NCI-H2171 (cell line): ENCODE measurements at regions not wholly inside any gene's neighbourhood (a gene's known extent, or its start where the extent isn't known, plus 50 kb on each side); places are given as distances from the start of the nearest gene placed in this dataset.
"Not testable (repeated sequence)": the region's sequence is repeated elsewhere in the genome, so short reads cannot be mapped to it uniquely, and the experiment has no call there.

Experiments used
- DNase-seq: peaks from one replicate; lab custom pipeline; 2025; lab: John Stamatoyannopoulos, UW

- no peak for DNase-seq
Measured at GRCh38 chr4:170414961-170415360, 325.2 kb upstream of the AADAT start.

- no peak for DNase-seq
Measured at GRCh38 chr4:170414360-170414759, 324.6 kb upstream of the AADAT start.

DNA sequence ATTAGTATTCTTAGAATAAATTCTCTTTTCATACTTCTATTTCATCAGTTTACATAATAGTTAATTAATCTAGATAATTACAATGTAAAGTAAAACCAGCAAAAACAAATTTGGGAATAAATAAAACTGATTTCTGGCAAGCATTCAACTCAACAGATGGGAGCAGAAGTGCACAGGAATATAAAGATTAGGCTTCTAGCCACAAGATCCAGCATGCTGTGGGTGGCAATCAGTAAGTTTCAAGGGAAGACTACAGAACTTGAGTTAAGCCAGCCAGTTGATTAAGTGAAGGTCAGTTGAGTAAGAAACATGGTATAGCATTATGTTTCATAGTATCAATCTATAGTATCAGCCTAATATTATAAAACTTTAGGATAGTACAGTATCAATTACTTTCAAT is 324.2 kb upstream of the AADAT start:
- DNase-seq = no peak

GRCh38 chr4:170400361-170400760 is 310.6 kb upstream of the AADAT start:
- DNase-seq = no peak

- no peak for DNase-seq
Measured at GRCh38 chr4:170399581-170400293, 310.0 kb upstream of the AADAT start.

- no peak for DNase-seq
Measured at GRCh38 chr4:170398218-170398617, 308.5 kb upstream of the AADAT start.

DNA sequence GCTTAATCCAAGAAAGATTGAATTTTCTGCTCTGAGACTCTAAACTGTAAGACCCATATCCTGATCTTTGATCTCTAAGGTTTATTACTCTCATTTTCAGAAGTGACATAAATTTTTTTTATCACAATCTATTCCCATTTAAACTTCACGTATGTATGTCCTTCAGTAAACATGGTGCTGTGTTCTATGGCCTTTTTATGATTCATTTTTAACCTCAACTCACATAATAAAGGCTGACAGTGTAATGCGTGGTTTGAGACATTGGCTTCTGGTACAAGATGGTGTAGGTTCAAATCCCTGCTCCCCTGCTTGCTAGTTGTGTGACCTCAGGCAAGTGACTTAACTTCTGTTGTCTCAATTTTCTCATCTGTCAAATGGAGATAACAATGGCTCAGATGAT is 306.0 kb upstream of the AADAT start:
- DNase-seq = no peak

DNA sequence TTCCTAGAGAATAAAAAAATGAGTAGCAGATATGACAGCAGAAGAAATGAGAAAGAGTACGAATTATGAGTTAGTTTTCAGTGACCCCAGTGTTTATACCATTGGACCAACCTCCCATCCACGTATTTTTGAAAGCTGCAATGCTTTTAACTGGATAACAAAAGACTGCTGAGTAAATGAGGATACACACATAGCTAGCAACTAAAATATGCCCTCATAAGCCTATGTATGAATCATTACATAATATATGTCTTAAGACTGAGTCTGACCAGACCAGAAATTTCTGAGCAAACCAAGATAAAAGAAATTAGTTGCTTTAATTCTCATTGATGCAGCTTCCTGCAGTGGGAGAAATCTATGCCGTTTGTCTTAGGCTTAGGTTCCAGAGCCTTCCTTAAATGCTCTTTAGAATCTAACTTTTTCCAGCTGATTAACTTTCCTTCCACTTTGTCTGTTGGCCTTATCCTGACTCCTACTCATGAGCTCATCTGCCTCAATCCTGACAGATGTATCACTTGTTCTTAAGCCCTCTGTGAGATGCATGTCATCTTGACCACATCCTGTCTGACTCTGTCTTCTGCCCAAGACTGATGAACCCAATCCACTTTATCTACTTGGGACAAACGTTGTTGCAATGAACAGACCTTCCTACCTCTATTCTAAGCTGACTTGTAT is 301.4 kb upstream of the AADAT start:
- no peak for DNase-seq

GRCh38 chr4:170389411-170389810 is 299.7 kb upstream of the AADAT start:
- no peak for DNase-seq

- no peak for DNase-seq
Measured at GRCh38 chr4:170388255-170388654, 298.5 kb upstream of the AADAT start.

DNA sequence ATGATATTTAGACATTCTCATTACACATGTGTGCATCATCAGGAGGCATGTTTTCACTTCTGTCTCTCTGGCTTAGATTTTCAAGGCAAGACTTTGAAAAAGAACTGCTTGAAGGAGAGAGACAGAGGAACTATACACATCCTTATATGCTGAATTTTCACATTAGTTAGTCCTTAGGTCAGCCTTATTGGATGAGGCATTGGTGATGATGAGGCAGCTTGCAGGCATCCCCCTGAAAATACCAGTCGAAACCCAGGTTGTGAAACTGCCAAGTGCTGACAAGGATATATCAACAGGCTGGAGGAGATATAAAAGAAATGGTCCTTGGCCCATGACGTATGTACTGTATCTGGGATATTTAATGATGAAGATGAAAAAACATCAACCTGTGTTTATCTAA is 297.2 kb upstream of the AADAT start:
- DNase-seq = no peak

- no peak for DNase-seq
Measured at GRCh38 chr4:170386511-170386910, 296.8 kb upstream of the AADAT start.

GRCh38 chr4:170374770-170375169 is 285.0 kb upstream of the AADAT start:
- no peak for DNase-seq

GRCh38 chr4:170348945-170349344 is 259.2 kb upstream of the AADAT start:
- no peak for DNase-seq

DNA sequence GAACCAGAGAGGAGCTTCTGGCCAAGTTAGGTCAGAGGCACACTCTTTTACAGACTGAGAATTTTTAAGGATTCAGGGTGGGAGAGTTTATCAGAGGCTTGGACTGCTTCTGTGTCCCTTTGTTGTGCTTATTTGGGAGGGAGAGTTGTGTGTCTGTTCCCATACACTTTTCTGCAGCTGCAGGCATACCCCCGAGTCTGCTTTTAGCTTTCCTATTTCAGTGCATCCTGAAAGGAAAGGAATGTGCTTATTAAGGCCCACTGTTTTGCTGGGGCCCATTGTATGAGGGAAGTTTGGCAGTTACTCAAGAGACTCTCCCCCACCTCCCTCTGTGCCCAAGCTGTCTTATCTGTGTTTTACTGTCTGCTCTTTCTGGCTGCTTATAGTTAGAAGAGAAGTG is 257.4 kb upstream of the AADAT start:
- not testable (repeated sequence) for DNase-seq

DNA sequence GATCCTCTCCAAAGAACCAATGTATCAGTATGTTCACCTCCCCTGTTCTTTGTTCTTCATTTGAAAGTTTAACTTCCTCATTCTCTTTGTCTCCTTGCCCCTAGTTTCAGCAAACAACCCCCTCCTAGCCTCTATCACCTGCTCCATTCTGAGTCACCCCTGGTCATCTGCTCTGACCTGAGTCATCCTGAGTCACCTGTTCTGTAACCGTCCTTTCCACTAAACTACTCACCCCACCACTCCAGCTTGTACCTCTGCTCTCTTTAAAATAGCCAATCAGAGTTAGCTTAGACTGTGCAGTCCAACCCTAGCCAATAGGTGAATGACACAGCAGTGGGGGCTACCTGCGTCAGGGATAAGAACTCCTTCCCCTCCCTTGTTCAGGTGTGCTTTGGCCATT is 249.8 kb upstream of the AADAT start:
- DNase-seq = no peak

DNA sequence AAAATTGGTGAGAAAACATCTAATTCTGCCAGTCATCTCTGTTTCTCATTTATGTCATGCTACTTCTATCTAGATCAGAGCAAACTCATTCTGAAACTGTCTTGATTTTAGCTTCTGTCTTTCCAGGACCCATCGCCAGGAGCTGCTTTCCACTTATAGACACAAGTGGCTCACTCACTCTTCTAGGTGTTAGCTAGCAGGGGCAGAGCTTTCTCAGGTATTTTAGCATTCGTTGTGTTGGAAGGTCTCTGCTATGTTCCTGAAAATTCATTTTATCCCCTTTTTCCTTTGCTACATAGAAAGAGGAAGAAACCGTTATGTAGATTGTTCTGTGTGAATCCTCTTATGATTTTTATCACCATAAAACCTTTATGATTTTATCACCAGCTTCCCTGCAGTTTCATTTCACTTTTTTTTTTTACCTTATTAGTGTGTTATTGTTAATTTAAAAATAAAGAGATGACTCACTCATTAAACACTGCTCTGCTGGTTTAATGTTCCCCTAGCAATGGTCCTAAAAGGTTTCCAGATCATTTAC is 246.6 kb upstream of the AADAT start:
- no peak for DNase-seq

DNA sequence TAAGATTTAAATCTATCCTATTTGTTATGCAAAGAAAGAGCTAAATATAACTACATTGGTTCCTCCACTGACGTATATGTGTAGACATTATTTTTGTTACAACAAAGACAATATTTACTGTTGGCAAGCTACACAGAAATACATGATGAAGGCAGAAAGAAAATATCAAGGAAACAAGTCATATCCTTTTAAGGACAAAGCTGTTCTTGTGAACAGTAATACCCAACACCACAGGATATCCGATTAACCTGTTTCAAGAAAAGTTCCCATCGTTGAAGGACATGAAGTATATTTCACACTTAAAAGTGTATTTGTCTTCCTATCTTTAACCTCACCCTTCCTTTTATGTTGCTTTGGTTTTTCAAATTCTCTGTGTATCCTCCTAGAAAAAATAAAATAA is 235.8 kb upstream of the AADAT start:
- DNase-seq = no peak

- DNase-seq = no peak
Measured at GRCh38 chr4:170323623-170324022, 233.9 kb upstream of the AADAT start.

DNA sequence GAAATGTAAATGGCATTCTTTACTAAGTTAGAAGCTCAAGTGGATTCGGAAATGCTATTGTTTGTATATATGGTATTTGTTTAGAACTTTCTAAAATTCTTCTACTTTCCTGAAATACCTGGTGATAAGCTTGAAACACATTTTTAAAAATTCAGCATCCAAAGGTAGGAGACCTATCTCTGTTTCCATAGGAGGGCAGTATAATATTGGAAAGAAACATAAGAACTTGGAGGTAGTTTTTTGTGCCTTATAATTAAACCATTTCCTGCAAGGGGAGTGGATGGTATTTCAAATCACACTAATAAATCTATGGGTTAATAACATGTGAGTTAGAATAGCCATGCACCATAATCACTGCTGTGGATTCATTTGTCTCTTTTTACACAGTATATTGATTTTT is 217.4 kb upstream of the AADAT start:
- no peak for DNase-seq

GRCh38 chr4:170306208-170306607 is 216.5 kb upstream of the AADAT start:
- DNase-seq = no peak

- no peak for DNase-seq
Measured at GRCh38 chr4:170305627-170306026, 215.9 kb upstream of the AADAT start.

GRCh38 chr4:170281027-170281426 is 191.3 kb upstream of the AADAT start:
- no peak for DNase-seq

DNA sequence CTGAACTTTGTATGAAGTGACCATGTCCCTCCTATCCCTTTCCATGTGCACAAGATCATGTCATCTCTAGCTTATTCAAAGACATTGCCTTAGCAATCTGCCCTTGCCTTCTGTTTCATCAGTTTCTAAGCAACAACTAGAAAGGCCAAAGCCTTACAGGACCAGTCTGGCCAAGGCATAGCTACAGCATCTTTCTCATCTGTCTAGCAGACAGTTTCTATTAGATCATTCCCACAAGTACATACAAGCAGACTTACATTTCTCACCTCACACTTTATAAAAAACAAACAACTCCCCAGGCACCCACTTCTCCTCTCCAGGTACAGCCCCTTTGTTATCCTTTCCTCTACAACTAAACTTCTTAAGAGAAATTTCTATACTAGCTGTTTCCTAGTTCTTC is 188.7 kb upstream of the AADAT start:
- no peak for DNase-seq
